OCI-LY7 (cell line): ENCODE measurements at regions not wholly inside any gene's neighbourhood (a gene's known extent, or its start where the extent isn't known, plus 50 kb on each side); places are given as distances from the start of the nearest gene placed in this dataset.

Source experiments
- BruUV-seq: library from RNA; stranded (reverse); fragments of 400-500 nt; replicated peaks from 2 replicates; lab custom pipeline; 2021; lab: Mats Ljungman, UMichigan
- CTCF ChIA-PET: fragments of 300-600 bp; sonication (Branson Sonifier 250); formaldehyde crosslinking; loops from one replicate; lab custom pipeline; 2022; ENCODE audit warnings: antibody characterized with exemption; ENCODE audit not compliant: unreplicated experiment; lab: Charles Lee
- POLR2A ChIA-PET: fragments of 300-600 bp; sonication (Branson Sonifier 250); formaldehyde crosslinking; loops from one replicate; lab custom pipeline; 2022; ENCODE audit warnings: antibody characterized with exemption; lab: Charles Lee
- DNase-seq: peaks from one replicate; pipeline ENCODE4 v3.0.0-alpha.2; 2015; ENCODE audit warnings: low spot score
- H2AFZ ChIP-seq: fragments of 200-600 bp; sonication (generic), shearing (Covaris generic); 2 replicates; pipeline ENCODE4 v1.6.1; 2014; ENCODE audit warnings: mild to moderate bottlenecking, antibody characterized with exemption, low read length, moderate library complexity
- H3K27ac ChIP-seq: fragments of 200-600 bp; sonication (generic); 2 replicates; pipeline ENCODE4 v1.5.1; 2014; ENCODE audit warnings: mixed run types, low read depth, mild to moderate bottlenecking, moderate library complexity, low read length, inconsistent platforms; ENCODE audit not compliant: poor library complexity, severe bottlenecking
- H3K36me3 ChIP-seq: fragments of 200-600 bp; sonication (generic); 2 replicates; pipeline ENCODE4 v1.6.1; 2014; ENCODE audit warnings: mild to moderate bottlenecking, antibody characterized with exemption, low read length, moderate library complexity, mixed read lengths; ENCODE audit not compliant: insufficient read depth
- H3K4me1 ChIP-seq: fragments of 200-600 bp; sonication (generic); 2 replicates; pipeline ENCODE4 v1.5.1; 2014; ENCODE audit warnings: mild to moderate bottlenecking, low read length; ENCODE audit not compliant: insufficient read depth, poor library complexity, severe bottlenecking
- H3K4me2 ChIP-seq: fragments of 200-600 bp; sonication (generic); 2 replicates; pipeline ENCODE4 v1.6.1; 2014; ENCODE audit warnings: mild to moderate bottlenecking, low read length
- H3K4me3 ChIP-seq: fragments of 200-600 bp; sonication (generic); 2 replicates; pipeline ENCODE4 v1.5.1; 2014; ENCODE audit warnings: mild to moderate bottlenecking, low read depth, low read length; ENCODE audit not compliant: poor library complexity, severe bottlenecking
- H3K79me2 ChIP-seq: fragments of 200-600 bp; sonication (generic); 2 replicates; pipeline ENCODE4 v1.6.1; 2016; ENCODE audit warnings: low read depth, mild to moderate bottlenecking, low read length, moderate library complexity, mixed read lengths; ENCODE audit not compliant: insufficient read depth
- H3K9me2 ChIP-seq: fragments of 200-600 bp; sonication (generic); 2 replicates; pipeline ENCODE4 v1.6.1; 2016; ENCODE audit warnings: mild to moderate bottlenecking, low read length, mixed read lengths; ENCODE audit not compliant: insufficient read depth
- H3K9me3 ChIP-seq: fragments of 200-600 bp; sonication (generic); 2 replicates; pipeline ENCODE4 v1.6.1; 2014; ENCODE audit warnings: mild to moderate bottlenecking, mixed run types, low read length, mixed read lengths
- H4K20me1 ChIP-seq: fragments of 200-600 bp; sonication (generic); 2 replicates; pipeline ENCODE4 v1.6.1; 2014; ENCODE audit warnings: mild to moderate bottlenecking, antibody characterized with exemption, low read length, moderate library complexity, mixed read lengths; ENCODE audit not compliant: insufficient read depth
- CTCF ChIP-seq: fragments of 200-600 bp; sonication (generic); conservative IDR thresholded peaks from 2 replicates; pipeline ENCODE4 v1.5.1; 2014; ENCODE audit warnings: mild to moderate bottlenecking, antibody characterized with exemption, low read length, moderate library complexity, mixed read lengths
- EZH2phosphoT487 ChIP-seq: fragments of 200-600 bp; sonication (generic); IDR thresholded peaks from 2 replicates; pipeline ENCODE4 v1.6.1; 2018; ENCODE audit warnings: low read depth, borderline replicate concordance, mild to moderate bottlenecking, mixed run types, antibody characterized with exemption, low read length, moderate library complexity, mixed read lengths
- intact Hi-C: fragments of 100-400 bp; cut with micrococcal nuclease; formaldehyde crosslinking; loops from one replicate; pipeline ENCODE4 v1.10.0; 2022; ENCODE audit not compliant: unreplicated experiment

GRCh38 chr5:143636931-143637528 is 174.9 kb upstream of the HMHB1 start:
- POLR2A ChIA-PET = interaction anchor here (0.7 to 1.1 kb wide), 6 partner anchors 8 to 148 kb away, joined by 3 to 4 read pairs (median 3); no protein-coding TSS in a partner anchor

GRCh38 chr5:143635888-143636287 is 176.1 kb upstream of the HMHB1 start:
- no peak overlapping the region for H3K4me3 ChIP-seq
- CTCF ChIA-PET = no interaction called here

More at GRCh38 chr5:143636931-143637528, 174.9 kb upstream of the HMHB1 start:
- H3K4me3 ChIP-seq = no peak overlapping the region
- no TSS peak for BruUV-seq
- no peaks in the 10 kb centered on the region for H3K79me2 ChIP-seq
- no peaks in the 10 kb centered on the region for H4K20me1 ChIP-seq
- CTCF ChIA-PET = interaction anchor here (0.6 kb wide), 1 partner anchor 19 kb away, joined by 3 read pairs; no protein-coding TSS in a partner anchor
- H2AFZ ChIP-seq = 0 out of 2 replicates have a peak overlapping the region, but pooled peaks have one; percentile 21
- H3K4me1 ChIP-seq = peaks cover 7% of the 10 kb centered on the region
- H3K4me2 ChIP-seq = no peak overlapping the region
- H3K36me3 ChIP-seq = no peaks in the 10 kb centered on the region
- H3K9me2 ChIP-seq = no peaks in the 10 kb centered on the region
- DNase-seq = no peak
- no peak for TF ChIP-seq CTCF
- TF ChIP-seq EZH2phosphoT487 = no peak
- no peaks in the 10 kb centered on the region for H3K9me3 ChIP-seq
- no peak overlapping the region for H3K27ac ChIP-seq
- intact Hi-C loops = no loop called here

More at GRCh38 chr5:143635888-143636287, 176.1 kb upstream of the HMHB1 start:
- POLR2A ChIA-PET = interaction anchor here (0.8 to 1.1 kb wide), 2 partner anchors 17 to 558 kb away, joined by 3 read pairs; no protein-coding TSS in a partner anchor
- no peak for DNase-seq
- no TSS peak for BruUV-seq
- Histone ChIP-seq H2AFZ (no peak overlapping the region), H3K27ac (no peak overlapping the region), H3K4me1 (peaks cover 7% of the 10 kb centered on the region), H4K20me1 (no peaks in the 10 kb centered on the region), H3K9me3 (no peaks in the 10 kb centered on the region), H3K9me2 (no peaks in the 10 kb centered on the region), H3K36me3 (no peaks in the 10 kb centered on the region), H3K79me2 (no peaks in the 10 kb centered on the region), H3K4me2 (no peak overlapping the region)
- intact Hi-C loops = no loop called here
- TF ChIP-seq EZH2phosphoT487 (no peak), CTCF (no peak)
